Keratinocyte (primary cell): ENCODE measurements at regions not wholly inside any gene's neighbourhood (a gene's known extent, or its start where the extent isn't known, plus 50 kb on each side); places are given as distances from the start of the nearest gene placed in this dataset.

Source experiments
- DNase-seq: peaks from one replicate; pipeline ENCODE4 v3.0.0-alpha.2; 2011; ENCODE audit warnings: low read depth, missing footprints, low spot score
- FAIRE-seq: peaks from 2 replicates; lab custom pipeline; 2011; peaks lifted over from hg19 to GRCh38; lab: Jason Lieb, UNC
- H2AFZ ChIP-seq: 2 replicates; pipeline ENCODE4 v1.6.0; 2012; ENCODE audit warnings: low read length, control low read depth, inconsistent platforms; ENCODE audit not compliant: control insufficient read depth
- H3K27ac ChIP-seq: 2 replicates; pipeline ENCODE4 v1.5.1; 2011; ENCODE audit warnings: low read length; ENCODE audit not compliant: control insufficient read depth, insufficient read depth
- H3K27me3 ChIP-seq: 3 replicates; pipeline ENCODE4 v1.6.0; 2011; ENCODE audit warnings: low read length; ENCODE audit not compliant: control insufficient read depth, insufficient read depth; ENCODE audit errors: extremely low read depth
- H3K36me3 ChIP-seq, 2 experiments: 2 replicates in 1 of 2; 3 replicates in 1 of 2; pipeline ENCODE4 v1.5.1; 2011; ENCODE audit warnings: low read length in 2 of 2, mild to moderate bottlenecking in 1 of 2; ENCODE audit not compliant: control insufficient read depth in 2 of 2, insufficient read depth in 2 of 2; ENCODE audit errors: extremely low read depth in 1 of 2
- H3K4me1 ChIP-seq: 3 replicates; pipeline ENCODE4 v1.5.1; 2011; ENCODE audit warnings: low read length; ENCODE audit not compliant: control insufficient read depth, insufficient read depth; ENCODE audit errors: extremely low read depth
- H3K4me2 ChIP-seq: 3 replicates; pipeline ENCODE4 v1.6.0; 2011; ENCODE audit warnings: low read depth, low read length; ENCODE audit not compliant: control insufficient read depth, insufficient read depth; ENCODE audit errors: extremely low read depth
- H3K4me3 ChIP-seq, 3 experiments: fragments of 200-600 bp in 1 of 3; sonication (generic) in 1 of 3; 2 replicates in 2 of 3; 3 replicates in 1 of 3; pipeline ENCODE4 v1.5.1; 2011 to 2016; ENCODE audit warnings: low read length in 3 of 3, mild to moderate bottlenecking in 3 of 3, control low read depth in 2 of 3, inconsistent platforms in 1 of 3, low read depth in 1 of 3, mixed read lengths in 1 of 3, mixed run types in 1 of 3, moderate library complexity in 1 of 3; ENCODE audit not compliant: control insufficient read depth in 2 of 3, insufficient read depth in 2 of 3; ENCODE audit errors: extremely low read depth in 1 of 3
- H3K79me2 ChIP-seq: 2 replicates; pipeline ENCODE4 v1.6.0; 2012; ENCODE audit warnings: low read length; ENCODE audit not compliant: control insufficient read depth, insufficient read depth
- H3K9ac ChIP-seq: 3 replicates; pipeline ENCODE4 v1.6.0; 2011; ENCODE audit warnings: low read length; ENCODE audit not compliant: control insufficient read depth, insufficient read depth; ENCODE audit errors: extremely low read depth
- H3K9me1 ChIP-seq: 3 replicates; pipeline ENCODE4 v1.6.0; 2011; ENCODE audit warnings: low read length; ENCODE audit not compliant: control insufficient read depth, insufficient read depth; ENCODE audit errors: extremely low read depth
- H3K9me3 ChIP-seq: 2 replicates; pipeline ENCODE4 v1.5.1; 2012; ENCODE audit warnings: low read depth, low read length; ENCODE audit not compliant: control insufficient read depth
- H4K20me1 ChIP-seq: 3 replicates; pipeline ENCODE4 v1.6.0; 2011; ENCODE audit warnings: low read length; ENCODE audit not compliant: control insufficient read depth, insufficient read depth; ENCODE audit errors: extremely low read depth
- EZH2 ChIP-seq: IDR thresholded peaks from one replicate; pipeline ENCODE4 v1.6.1; 2012; ENCODE audit warnings: inconsistent platforms, mild to moderate bottlenecking, low read length, moderate library complexity
- dilution Hi-C: fragments of 300-500 bp; cut with MboI; formaldehyde crosslinking; loops from one replicate; pipeline ENCODE4 v1.7.0; 2020; ENCODE audit warnings: low sequenced_read_pairs; ENCODE audit not compliant: extremely low pct_ligation_motif_present
- TF ChIP-seq, protein P1 (sequence below), 3 experiments: IDR thresholded peaks in 1 of 3; conservative IDR thresholded peaks in 1 of 3; optimal IDR thresholded peaks in 1 of 3; 2 replicates in 2 of 3; 3 replicates in 1 of 3; pipeline versions ENCODE3 to v1.5.1; 2011; ENCODE audit warnings: low read length in 3 of 3, mild to moderate bottlenecking in 3 of 3, moderate library complexity in 2 of 3, control low read depth in 1 of 3, inconsistent platforms in 1 of 3; ENCODE audit not compliant: insufficient read depth in 2 of 3; ENCODE audit errors: extremely low read depth in 1 of 3

DNA sequence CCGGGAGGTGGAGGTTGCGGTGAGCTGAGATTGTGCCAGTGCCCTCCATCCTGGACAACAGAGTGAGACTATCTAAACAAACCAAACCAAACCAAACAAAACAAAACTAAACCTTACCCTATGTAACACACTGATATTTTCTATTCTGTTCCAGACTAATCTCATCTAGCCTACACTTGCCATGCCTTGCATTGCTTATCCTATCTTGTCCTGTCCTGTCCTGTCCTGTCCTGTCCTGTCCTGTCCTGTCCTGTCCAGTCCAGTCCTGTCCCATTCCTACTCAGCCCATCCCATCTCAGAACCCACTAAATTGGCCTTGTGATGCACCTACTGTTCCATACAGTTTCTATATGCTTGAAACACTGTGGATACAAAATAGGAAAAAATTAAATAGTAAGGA lies 64.7 kb upstream of the HDAC9 start:
- dilution Hi-C loops = no loop called here
- H3K36me3 ChIP-seq = no peaks in the 10 kb centered on the region
- H4K20me1 ChIP-seq = no peaks in the 10 kb centered on the region
- no peak overlapping the region for H3K27ac ChIP-seq
- DNase-seq (peak; percentile 49), FAIRE-seq (peak; percentile 39)
- no peak for TF ChIP-seq EZH2
- TF ChIP-seq, protein P1, sequence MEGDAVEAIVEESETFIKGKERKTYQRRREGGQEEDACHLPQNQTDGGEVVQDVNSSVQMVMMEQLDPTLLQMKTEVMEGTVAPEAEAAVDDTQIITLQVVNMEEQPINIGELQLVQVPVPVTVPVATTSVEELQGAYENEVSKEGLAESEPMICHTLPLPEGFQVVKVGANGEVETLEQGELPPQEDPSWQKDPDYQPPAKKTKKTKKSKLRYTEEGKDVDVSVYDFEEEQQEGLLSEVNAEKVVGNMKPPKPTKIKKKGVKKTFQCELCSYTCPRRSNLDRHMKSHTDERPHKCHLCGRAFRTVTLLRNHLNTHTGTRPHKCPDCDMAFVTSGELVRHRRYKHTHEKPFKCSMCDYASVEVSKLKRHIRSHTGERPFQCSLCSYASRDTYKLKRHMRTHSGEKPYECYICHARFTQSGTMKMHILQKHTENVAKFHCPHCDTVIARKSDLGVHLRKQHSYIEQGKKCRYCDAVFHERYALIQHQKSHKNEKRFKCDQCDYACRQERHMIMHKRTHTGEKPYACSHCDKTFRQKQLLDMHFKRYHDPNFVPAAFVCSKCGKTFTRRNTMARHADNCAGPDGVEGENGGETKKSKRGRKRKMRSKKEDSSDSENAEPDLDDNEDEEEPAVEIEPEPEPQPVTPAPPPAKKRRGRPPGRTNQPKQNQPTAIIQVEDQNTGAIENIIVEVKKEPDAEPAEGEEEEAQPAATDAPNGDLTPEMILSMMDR (optimal IDR thresholded peaks at IDR 0.05 in 1 of 3, IDR thresholded peaks at IDR 0.05 in 1 of 3, conservative IDR thresholded peaks at IDR 0.05 in 1 of 3; ENCODE audit: extremely low read depth in 1 of 3, insufficient read depth in 2 of 3, low read length in 3 of 3) = no peak
- H3K4me1 ChIP-seq = peaks cover 11% of the 10 kb centered on the region
- no peak overlapping the region for H3K9ac ChIP-seq
- H3K9me3 ChIP-seq = no peaks in the 10 kb centered on the region
- no peaks in the 10 kb centered on the region for H3K9me1 ChIP-seq
- H3K4me2 ChIP-seq = no peak overlapping the region
- no peak overlapping the region for H2AFZ ChIP-seq
- H3K79me2 ChIP-seq = no peaks in the 10 kb centered on the region
- H3K4me3 ChIP-seq = no peak overlapping the region
- H3K27me3 ChIP-seq = no peaks in the 10 kb centered on the region

DNA sequence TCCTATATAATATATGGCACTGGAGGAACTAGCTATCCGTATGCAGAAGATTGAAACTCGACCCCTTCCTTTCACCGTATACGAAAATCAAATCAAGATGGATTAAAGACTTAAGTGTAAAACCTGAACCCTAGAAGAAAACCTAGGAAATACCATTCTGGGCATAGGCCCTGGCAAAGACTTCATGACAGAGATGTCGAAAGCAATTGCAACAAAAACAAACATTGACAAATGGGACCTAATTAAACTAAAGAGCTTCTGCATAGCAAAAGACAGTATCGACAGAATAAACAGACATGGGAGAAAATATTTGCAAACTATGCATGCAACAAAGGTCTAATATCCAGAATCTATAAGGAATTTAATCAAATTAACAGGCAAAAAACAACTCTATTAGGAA lies 61.4 kb upstream of the HDAC9 start:
- DNase-seq = no peak
- Histone ChIP-seq H3K36me3 (no peaks in the 10 kb centered on the region), H3K79me2 (no peaks in the 10 kb centered on the region), H3K9ac (no peak overlapping the region), H3K9me1 (no peaks in the 10 kb centered on the region), H4K20me1 (no peaks in the 10 kb centered on the region), H3K4me1 (peaks cover 2% of the 10 kb centered on the region), H3K4me3 (no peak overlapping the region), H2AFZ (no peak overlapping the region), H3K27me3 (no peaks in the 10 kb centered on the region), H3K4me2 (no peak overlapping the region), H3K9me3 (no peaks in the 10 kb centered on the region), H3K27ac (no peak overlapping the region)
- TF ChIP-seq, protein P1 (optimal IDR thresholded peaks at IDR 0.05 in 1 of 3, IDR thresholded peaks at IDR 0.05 in 1 of 3, conservative IDR thresholded peaks at IDR 0.05 in 1 of 3; ENCODE audit: extremely low read depth in 1 of 3, insufficient read depth in 2 of 3, low read length in 3 of 3) = no peak
- no peak for TF ChIP-seq EZH2
- dilution Hi-C loops = no loop called here
- no peak for FAIRE-seq
